Transverse colon (tissue), 4 donors: ENCODE measurements at regions not wholly inside any gene's neighbourhood (a gene's known extent, or its start where the extent isn't known, plus 50 kb on each side); places are given as distances from the start of the nearest gene placed in this dataset.

Source experiments
- CTCF ChIP-seq, 5 experiments: fragments of 200-600 bp in 3 of 5; fragments of 450-650 bp in 2 of 5; sonication (generic) in 3 of 5; IDR thresholded peaks; 1 replicate in 2 of 5; 2 replicates in 3 of 5; pipeline ENCODE4 v1.5.1; 2016 to 2017; ENCODE audit warnings: antibody characterized with exemption in 5 of 5, inconsistent platforms in 3 of 5, mild to moderate bottlenecking in 2 of 5, moderate library complexity in 1 of 5
- EP300 ChIP-seq: sonication (generic); formaldehyde crosslinking; IDR thresholded peaks from one replicate; pipeline ENCODE4 v1.6.1; 2017; ENCODE audit warnings: antibody characterized with exemption, low read depth
- POLR2A ChIP-seq: fragments of 450-650 bp; IDR thresholded peaks from one replicate; pipeline ENCODE4 v1.6.1; 2016; ENCODE audit warnings: antibody characterized with exemption, mild to moderate bottlenecking, moderate library complexity
- POLR2AphosphoS5 ChIP-seq, 3 donors: sonication (generic); formaldehyde crosslinking; IDR thresholded peaks; one replicate each; pipeline ENCODE4 v1.6.1; 2016; ENCODE audit warnings: antibody characterized with exemption in 3 of 3

GRCh38 chr5:101163088-101163487, 260.0 kb upstream of the ST8SIA4 start:
- TF ChIP-seq CTCF (IDR thresholded peaks at IDR 0.05) = no peak
- TF ChIP-seq POLR2AphosphoS5 (IDR thresholded peaks at IDR 0.05) = no peak
- no peak for TF ChIP-seq EP300
- TF ChIP-seq POLR2A = no peak
